ENCODE measurements at regions not wholly inside any gene's neighbourhood (a gene's known extent, or its start where the extent isn't known, plus 50 kb on each side); places are given as distances from the start of the nearest gene placed in this dataset.

DNA sequence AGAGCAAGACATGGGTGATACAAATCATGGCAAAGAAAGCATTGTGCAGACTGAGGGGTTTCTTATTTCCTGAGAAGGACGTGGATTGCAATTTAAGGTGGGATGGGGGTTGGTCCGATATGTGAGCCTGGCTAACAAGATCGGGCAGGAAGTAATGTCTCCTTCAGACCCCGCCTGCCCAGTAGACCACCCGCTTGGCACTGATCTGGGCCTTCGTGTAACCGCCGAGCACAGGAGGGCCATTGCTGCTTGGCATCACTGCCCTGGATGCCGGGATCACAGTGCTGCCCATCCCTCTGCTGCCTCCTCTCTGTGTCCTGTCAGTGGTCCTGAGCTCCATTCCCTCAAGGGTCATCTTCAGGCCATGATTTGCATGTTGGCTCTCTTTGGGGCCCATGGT lies 214.6 kb upstream of the ZNF32 start:
- no peaks in the 10 kb centered on the region for H4K20me1 ChIP-seq (ENCODE audit: insufficient read depth)
- H3K4me2 ChIP-seq (ENCODE audit: low read length), result no peak overlapping the region
- no peak for TF ChIP-seq CBX3 (IDR thresholded peaks at IDR 0.05; ENCODE audit: low read depth)
- TF ChIP-seq EGR1 (IDR thresholded peaks at IDR 0.05; ENCODE audit: low read depth), result no peak
- TF ChIP-seq YY1 (IDR thresholded peaks at IDR 0.05; ENCODE audit: extremely low read depth, insufficient replicate concordance, low read depth, low read length), result no peak
- no peak for TF ChIP-seq SIN3A (IDR thresholded peaks at IDR 0.05; ENCODE audit: low read depth)
- no peak for TF ChIP-seq JUND (IDR thresholded peaks at IDR 0.05)
- no peak for TF ChIP-seq ZBTB33 (IDR thresholded peaks at IDR 0.05; ENCODE audit: extremely low read depth, insufficient replicate concordance, low read length)
- H3K9ac ChIP-seq (ENCODE audit: low read length), result no peak overlapping the region
- RAD21 ChIA-PET (ENCODE audit: low non-redundant PET in 1 of 2, low total read pairs in 2 of 2, uncharacterized antibody in 2 of 2, unreplicated experiment in 2 of 2), result no interaction called here
- no peaks in the 10 kb centered on the region for H3K36me3 ChIP-seq (ENCODE audit: control insufficient read depth in 1 of 2, insufficient read depth in 2 of 2, low read length in 2 of 2)
- H3K4me1 ChIP-seq (ENCODE audit: control insufficient read depth in 1 of 2, insufficient read depth in 2 of 2, low read length in 2 of 2), result no peaks in the 10 kb centered on the region
- POLR2A ChIA-PET, result no interaction called here
- intact Hi-C loops (cut with micrococcal nuclease), result no loop called here
- peaks cover 23% of the 10 kb centered on the region for H3K27me3 ChIP-seq (ENCODE audit: insufficient read depth, low read length)
- no peak overlapping the region for H2AFZ ChIP-seq (ENCODE audit: low read depth, low read length, poor library complexity, severe bottlenecking)
- no peak overlapping the region for H3K27ac ChIP-seq (ENCODE audit: low read depth, low read length)
- no peaks in the 10 kb centered on the region for H3K9me3 ChIP-seq (ENCODE audit: control insufficient read depth in 1 of 2, insufficient read depth in 1 of 2, low read depth in 1 of 2, low read length in 2 of 2)
- ATAC-seq, result no peak
- CTCF ChIA-PET, result no interaction called here
- H3K9me2 ChIP-seq (ENCODE audit: insufficient read depth), result no peaks in the 10 kb centered on the region
- no peak overlapping the region for H3K4me3 ChIP-seq (replicated peaks in 1 of 2; ENCODE audit: low read depth in 1 of 2, low read length in 2 of 2)
- no peak for DNase-seq (ENCODE audit: low read depth, low spot score)
- H3K79me2 ChIP-seq (ENCODE audit: insufficient read depth, low read length), result no peaks in the 10 kb centered on the region
- BruUV-seq (replicated peaks), result no TSS peak

GRCh38 chr10:43862756-43863155 lies 214.1 kb upstream of the ZNF32 start:
- no TSS peak for BruUV-seq (replicated peaks)
- Histone ChIP-seq H3K9me2 (ENCODE audit: insufficient read depth) (no peaks in the 10 kb centered on the region), H4K20me1 (ENCODE audit: insufficient read depth) (no peaks in the 10 kb centered on the region), H3K79me2 (ENCODE audit: insufficient read depth, low read length) (no peaks in the 10 kb centered on the region), H3K27ac (ENCODE audit: low read depth, low read length) (no peak overlapping the region), H2AFZ (ENCODE audit: low read depth, low read length, poor library complexity, severe bottlenecking) (no peak overlapping the region), H3K27me3 (ENCODE audit: insufficient read depth, low read length) (peaks cover 23% of the 10 kb centered on the region), H3K9me3 (ENCODE audit: control insufficient read depth in 1 of 2, insufficient read depth in 1 of 2, low read depth in 1 of 2, low read length in 2 of 2) (no peaks in the 10 kb centered on the region), H3K4me3 (replicated peaks in 1 of 2; ENCODE audit: low read depth in 1 of 2, low read length in 2 of 2) (no peak overlapping the region), H3K9ac (ENCODE audit: low read length) (no peak overlapping the region), H3K4me2 (ENCODE audit: low read length) (no peak overlapping the region), H3K36me3 (ENCODE audit: control insufficient read depth in 1 of 2, insufficient read depth in 2 of 2, low read length in 2 of 2) (no peaks in the 10 kb centered on the region), H3K4me1 (ENCODE audit: control insufficient read depth in 1 of 2, insufficient read depth in 2 of 2, low read length in 2 of 2) (no peaks in the 10 kb centered on the region)
- ATAC-seq, result no peak
- TF ChIP-seq CBX3 (IDR thresholded peaks at IDR 0.05; ENCODE audit: low read depth) (no peak), JUND (IDR thresholded peaks at IDR 0.05) (no peak), SIN3A (IDR thresholded peaks at IDR 0.05; ENCODE audit: low read depth) (no peak), POLR2A (IDR thresholded peaks at IDR 0.05; ENCODE audit: borderline replicate concordance, extremely low read depth, insufficient read depth, insufficient read length) (no peak), SP1 (IDR thresholded peaks at IDR 0.05; ENCODE audit: low read depth) (no peak), EZH2phosphoT487 (IDR thresholded peaks at IDR 0.05; ENCODE audit: borderline replicate concordance) (no peak), ZFX (IDR thresholded peaks at IDR 0.05) (no peak), ELF1 (IDR thresholded peaks at IDR 0.05; ENCODE audit: borderline replicate concordance, low read depth) (no peak), ZBTB33 (IDR thresholded peaks at IDR 0.05; ENCODE audit: extremely low read depth, insufficient replicate concordance, low read length) (no peak)
- TF ChIP-seq, protein P1, sequence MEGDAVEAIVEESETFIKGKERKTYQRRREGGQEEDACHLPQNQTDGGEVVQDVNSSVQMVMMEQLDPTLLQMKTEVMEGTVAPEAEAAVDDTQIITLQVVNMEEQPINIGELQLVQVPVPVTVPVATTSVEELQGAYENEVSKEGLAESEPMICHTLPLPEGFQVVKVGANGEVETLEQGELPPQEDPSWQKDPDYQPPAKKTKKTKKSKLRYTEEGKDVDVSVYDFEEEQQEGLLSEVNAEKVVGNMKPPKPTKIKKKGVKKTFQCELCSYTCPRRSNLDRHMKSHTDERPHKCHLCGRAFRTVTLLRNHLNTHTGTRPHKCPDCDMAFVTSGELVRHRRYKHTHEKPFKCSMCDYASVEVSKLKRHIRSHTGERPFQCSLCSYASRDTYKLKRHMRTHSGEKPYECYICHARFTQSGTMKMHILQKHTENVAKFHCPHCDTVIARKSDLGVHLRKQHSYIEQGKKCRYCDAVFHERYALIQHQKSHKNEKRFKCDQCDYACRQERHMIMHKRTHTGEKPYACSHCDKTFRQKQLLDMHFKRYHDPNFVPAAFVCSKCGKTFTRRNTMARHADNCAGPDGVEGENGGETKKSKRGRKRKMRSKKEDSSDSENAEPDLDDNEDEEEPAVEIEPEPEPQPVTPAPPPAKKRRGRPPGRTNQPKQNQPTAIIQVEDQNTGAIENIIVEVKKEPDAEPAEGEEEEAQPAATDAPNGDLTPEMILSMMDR (IDR thresholded peaks at IDR 0.05 in 2 of 3, conservative IDR thresholded peaks at IDR 0.05 in 1 of 3; ENCODE audit: borderline replicate concordance in 1 of 3, insufficient read depth in 1 of 3, low read depth in 2 of 3, low read length in 2 of 3), result no peak
- ChIA-PET CTCF (no interaction called here), POLR2A (no interaction called here), RAD21 (ENCODE audit: low non-redundant PET in 1 of 2, low total read pairs in 2 of 2, uncharacterized antibody in 2 of 2, unreplicated experiment in 2 of 2) (no interaction called here)
- DNase-seq (ENCODE audit: low read depth, low spot score), result no peak
- intact Hi-C loops (cut with micrococcal nuclease), result no loop called here

Data from HCT116 (cell line).